Activated CD4-positive, alpha-beta T cell treated with anti-CD3 and anti-CD28 coated beads for 24 hours (primary cell): ENCODE measurements at regions not wholly inside any gene's neighbourhood (a gene's known extent, or its start where the extent isn't known, plus 50 kb on each side); places are given as distances from the start of the nearest gene placed in this dataset.
"Not testable (repeated sequence)": the region's sequence is repeated elsewhere in the genome, so short reads cannot be mapped to it uniquely, and the experiment has no call there.

Experiments
- DNase-seq, 2 donors: peaks; one replicate each; pipeline ENCODE4 v3.0.0-alpha.2; 2020; ENCODE audit warnings: low read depth in 2 of 2

- no peak for DNase-seq
Observed at GRCh38 chr4:137394018-137394417, 138.3 kb downstream of the PCDH18 start.

GRCh38 chr4:137393044-137393443, 139.2 kb downstream of the PCDH18 start:
- DNase-seq: no peak

- DNase-seq: no peak
Observed at GRCh38 chr4:137390707-137391106, 141.6 kb downstream of the PCDH18 start.

- DNase-seq: no peak
Observed at GRCh38 chr4:137389911-137390520, 142.3 kb downstream of the PCDH18 start.

- no peak for DNase-seq
Observed at GRCh38 chr4:137387924-137388323, 144.4 kb downstream of the PCDH18 start.

GRCh38 chr4:137384476-137384875, 147.8 kb downstream of the PCDH18 start:
- DNase-seq: no peak

- no peak for DNase-seq
Observed at GRCh38 chr4:137378821-137379220, 153.5 kb downstream of the PCDH18 start.

GRCh38 chr4:137378393-137378792, 153.9 kb downstream of the PCDH18 start:
- DNase-seq: no peak

GRCh38 chr4:137376312-137376711, 156.0 kb downstream of the PCDH18 start:
- DNase-seq: no peak

- DNase-seq: no peak
Observed at GRCh38 chr4:137375111-137375850, 157.0 kb downstream of the PCDH18 start.

GRCh38 chr4:137370679-137371078, 161.6 kb downstream of the PCDH18 start:
- no peak for DNase-seq

- DNase-seq: no peak
Observed at GRCh38 chr4:137370206-137370633, 162.1 kb downstream of the PCDH18 start.

- no peak for DNase-seq
Observed at GRCh38 chr4:137367620-137368019, 164.7 kb downstream of the PCDH18 start.

- DNase-seq: no peak
Observed at GRCh38 chr4:137363496-137363895, 168.8 kb downstream of the PCDH18 start.

- no peak for DNase-seq
Observed at GRCh38 chr4:137361756-137362470, 170.4 kb downstream of the PCDH18 start.

GRCh38 chr4:137360761-137361160, 171.5 kb downstream of the PCDH18 start:
- DNase-seq: no peak

- DNase-seq: no peak
Observed at GRCh38 chr4:137359691-137360315, 172.5 kb downstream of the PCDH18 start.

- DNase-seq: not testable (repeated sequence)
Observed at GRCh38 chr4:137354562-137354961, 177.7 kb downstream of the PCDH18 start.

- no peak for DNase-seq
Observed at GRCh38 chr4:137347371-137347770, 184.9 kb downstream of the PCDH18 start.

- DNase-seq: no peak
Observed at GRCh38 chr4:137345597-137345996, 186.7 kb downstream of the PCDH18 start.

GRCh38 chr4:137343221-137343620, 189.1 kb downstream of the PCDH18 start:
- no peak for DNase-seq

GRCh38 chr4:137333031-137333430, 199.3 kb downstream of the PCDH18 start:
- no peak for DNase-seq
